GM21529 (cell line): ENCODE measurements at regions not wholly inside any gene's neighbourhood (a gene's known extent, or its start where the extent isn't known, plus 50 kb on each side); places are given as distances from the start of the nearest gene placed in this dataset.

Experiments used
- ATAC-seq: cut with Tn5 transposase; IDR thresholded peaks from one replicate; pipeline ENCODE4 v1.9.1; 2021; ENCODE audit not compliant: unreplicated experiment

DNA sequence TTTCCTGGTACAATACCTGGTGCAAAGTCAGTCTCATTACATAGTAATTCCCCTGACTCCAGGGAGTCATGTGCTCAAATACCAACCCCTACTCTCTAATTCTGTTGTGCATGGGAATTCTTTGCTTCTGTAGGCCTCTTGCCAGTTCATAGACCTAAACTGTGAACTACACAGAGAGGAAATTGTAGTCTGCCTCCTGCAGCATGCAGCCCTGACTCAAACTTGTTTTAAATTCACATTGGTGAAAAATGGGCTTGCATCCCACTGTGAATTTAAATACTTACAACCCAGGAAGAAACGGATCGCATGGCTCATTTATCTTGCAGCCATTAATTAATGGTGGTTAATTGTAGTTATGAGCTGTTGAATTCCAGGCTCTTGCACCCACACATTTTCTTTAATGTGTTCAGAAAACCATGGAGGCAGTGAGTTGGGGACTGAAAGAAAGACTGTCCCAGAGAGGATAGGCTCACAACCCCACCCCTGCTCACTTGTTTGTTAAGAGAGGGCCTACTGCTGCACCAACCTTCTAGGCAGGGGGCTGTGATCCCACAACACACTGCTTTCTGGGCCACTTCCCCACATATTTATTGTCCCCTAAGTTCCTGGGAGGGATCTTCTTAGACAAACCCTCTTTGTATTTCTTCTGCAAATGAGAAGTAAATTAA is 579.1 kb downstream of the DHX35 start:
- ATAC-seq, result no peak

DNA sequence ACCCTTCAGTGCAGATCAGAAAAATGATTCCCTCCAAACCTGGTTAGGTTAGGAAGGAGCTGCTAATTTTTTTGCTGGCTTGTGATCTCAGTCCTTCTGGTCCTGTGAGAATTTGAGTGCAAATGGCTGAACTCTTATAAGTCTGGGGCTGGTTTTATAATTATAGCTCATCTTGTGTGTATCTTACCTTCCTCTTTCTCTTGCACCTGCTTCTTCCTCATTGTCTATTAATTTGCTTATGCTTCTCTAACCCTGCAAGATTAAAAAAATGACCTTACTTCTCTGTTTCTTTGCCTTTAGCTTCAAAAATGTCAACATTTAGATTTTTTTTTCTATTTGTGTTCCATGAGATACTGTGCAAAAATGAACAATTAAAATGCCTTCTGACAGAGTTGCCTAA is 576.2 kb downstream of the DHX35 start:
- no peak for ATAC-seq

DNA sequence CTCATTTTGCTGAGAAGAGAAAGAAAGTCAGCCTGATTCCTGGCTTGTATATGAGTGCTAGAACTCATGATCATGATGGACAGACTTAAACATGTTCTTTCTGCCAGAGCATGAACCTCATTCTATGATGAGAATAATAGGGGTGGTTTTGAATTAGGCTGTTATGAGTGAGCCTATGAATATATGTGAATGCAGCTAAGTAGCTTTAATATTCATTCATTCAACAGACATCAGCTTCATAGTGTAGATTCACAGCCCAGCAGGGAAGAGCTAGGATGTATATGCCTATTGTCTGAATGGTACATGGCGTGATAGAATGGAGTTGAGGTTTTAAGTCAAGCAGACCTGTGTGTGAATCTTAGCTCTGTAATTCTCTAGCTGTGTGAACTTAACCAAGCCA is 573.2 kb downstream of the DHX35 start:
- no peak for ATAC-seq

DNA sequence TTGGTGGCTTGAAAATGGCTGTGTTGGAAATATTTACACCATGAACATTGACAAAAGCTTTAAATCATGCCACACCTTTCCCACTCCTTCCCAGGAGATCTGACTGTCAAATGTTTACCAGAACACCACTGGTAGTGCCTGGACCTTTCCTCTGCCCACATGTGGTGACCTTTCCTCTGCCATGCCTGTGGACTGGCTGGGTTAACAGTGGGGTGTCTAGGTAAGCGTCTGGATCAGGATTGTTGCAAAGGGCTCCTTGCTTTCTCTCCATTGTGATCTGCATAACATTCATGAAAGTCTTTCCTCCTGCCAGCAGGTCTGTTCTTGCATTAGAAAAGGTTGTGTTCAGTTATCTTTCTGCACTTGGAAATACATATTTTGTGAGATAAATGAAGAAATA is 572.7 kb downstream of the DHX35 start:
- no peak for ATAC-seq

DNA sequence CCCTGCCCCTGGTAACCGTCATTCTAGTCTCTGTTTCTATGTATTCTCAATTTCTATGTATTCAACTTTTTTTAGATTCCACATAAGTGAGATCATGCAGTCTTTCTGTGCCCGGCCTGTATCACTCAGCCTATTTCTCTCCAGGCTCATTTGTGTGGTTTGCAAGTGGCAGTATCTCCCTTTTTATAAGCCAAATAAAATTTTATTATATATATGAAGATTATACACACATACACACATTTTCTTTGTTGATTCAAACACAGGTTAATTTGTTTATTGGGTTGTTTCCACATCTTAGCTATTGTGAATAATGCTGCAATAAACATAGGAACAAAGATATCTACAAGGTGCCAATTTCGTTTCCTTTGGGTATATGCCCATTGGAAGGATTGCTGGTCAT is 571.7 kb downstream of the DHX35 start:
- ATAC-seq, result no peak

DNA sequence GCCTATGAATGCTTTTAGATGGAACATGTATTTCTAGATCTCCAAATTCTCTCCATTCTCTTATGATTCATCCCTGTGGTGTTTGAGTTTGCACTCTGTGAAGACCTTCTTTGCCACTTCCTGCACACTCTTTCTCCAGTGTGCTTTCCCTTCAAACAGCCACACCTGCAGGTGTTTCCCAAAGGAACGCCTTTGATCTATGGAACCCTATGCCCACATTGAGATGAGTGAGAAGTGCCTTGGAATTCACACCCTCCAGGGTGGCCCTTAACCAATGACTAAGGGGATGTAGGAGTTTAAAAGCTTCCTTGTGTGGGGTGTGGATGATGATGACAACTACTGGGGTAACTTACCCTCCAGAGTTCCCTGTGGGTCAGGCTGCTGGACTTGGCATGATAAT is 570.1 kb downstream of the DHX35 start:
- ATAC-seq, result no peak

DNA sequence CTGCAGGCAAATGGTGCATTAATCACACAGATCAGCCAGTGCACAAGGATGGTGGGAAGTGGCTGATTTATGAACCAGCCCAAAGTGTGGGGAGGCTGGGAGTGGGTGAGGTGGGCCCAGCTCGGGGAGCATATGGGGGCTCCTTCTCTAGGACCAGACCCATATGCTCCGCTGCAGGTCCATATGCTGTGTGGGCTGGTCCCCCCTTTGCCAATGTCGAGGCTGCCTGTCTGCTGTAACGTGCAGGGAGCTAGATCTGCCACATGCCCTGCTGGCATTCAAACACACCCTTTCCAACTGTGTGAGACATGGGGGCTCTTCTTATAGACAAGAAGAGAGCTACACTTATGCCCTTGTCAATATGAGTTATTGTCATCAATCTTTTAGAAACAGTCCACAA is 566.3 kb downstream of the DHX35 start:
- ATAC-seq, result no peak

DNA sequence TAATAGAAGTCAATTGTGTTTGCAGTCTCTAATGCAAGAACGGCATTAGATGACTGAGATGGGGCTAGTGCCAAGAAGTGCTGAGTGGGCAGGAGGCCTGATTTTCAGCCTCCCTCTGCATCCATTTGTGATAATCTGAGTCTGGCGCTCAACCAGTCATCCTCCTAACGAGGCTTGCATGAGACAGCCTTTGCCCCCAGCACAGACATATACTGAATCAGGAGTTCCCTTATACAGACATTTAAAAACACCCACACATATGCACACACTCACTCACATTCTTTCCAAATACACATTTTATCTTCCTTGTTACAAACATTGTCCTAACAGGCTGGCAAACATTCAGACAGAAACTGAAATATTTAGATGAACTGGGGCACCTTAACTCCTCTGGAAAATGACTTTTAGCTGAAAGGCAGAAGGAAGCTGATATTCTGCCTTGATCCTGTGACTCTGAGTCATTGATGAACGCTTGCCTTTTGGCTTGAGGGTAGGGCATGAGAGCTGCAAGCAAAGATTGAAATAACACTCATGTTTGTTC is 562.3 kb downstream of the DHX35 start:
- no peak for ATAC-seq

DNA sequence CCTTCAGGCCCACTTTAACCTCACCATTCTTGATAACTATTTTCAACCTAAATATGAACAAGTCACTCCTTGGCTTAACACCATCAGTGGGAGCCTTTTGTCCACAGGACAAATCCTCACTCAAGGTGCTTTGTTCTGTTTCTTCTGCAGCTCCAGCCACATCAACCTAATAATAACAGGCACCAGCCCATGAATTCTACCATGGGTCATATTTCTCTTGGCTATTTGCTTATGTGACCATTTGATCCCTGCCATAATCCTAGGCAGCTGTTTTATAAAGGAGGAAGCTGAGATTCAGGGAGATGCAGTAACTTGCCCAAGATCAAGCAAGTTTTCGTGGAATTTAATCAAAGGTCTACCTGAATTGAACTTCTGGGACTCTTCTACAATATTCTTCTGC is 561.3 kb downstream of the DHX35 start:
- ATAC-seq, result no peak

DNA sequence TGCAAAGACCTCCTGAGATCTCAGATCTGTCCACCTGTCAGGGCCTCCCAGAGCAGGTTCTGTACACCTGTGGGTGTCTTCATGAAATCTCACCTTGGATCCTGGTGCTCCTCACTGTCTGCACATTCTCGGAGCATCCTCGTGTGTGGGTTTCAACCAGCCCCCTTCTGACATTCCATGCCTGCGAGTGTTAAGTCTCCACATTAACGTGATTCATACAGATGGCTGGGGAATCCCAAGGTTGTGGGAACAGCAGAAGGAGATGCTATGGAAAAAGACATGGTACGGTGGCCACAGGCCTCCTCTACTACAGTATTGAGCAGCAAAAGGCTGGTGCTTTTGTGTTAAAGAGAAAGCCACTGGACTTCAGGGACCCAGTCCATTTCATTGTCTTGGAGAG is 556.5 kb downstream of the DHX35 start:
- no peak for ATAC-seq

DNA sequence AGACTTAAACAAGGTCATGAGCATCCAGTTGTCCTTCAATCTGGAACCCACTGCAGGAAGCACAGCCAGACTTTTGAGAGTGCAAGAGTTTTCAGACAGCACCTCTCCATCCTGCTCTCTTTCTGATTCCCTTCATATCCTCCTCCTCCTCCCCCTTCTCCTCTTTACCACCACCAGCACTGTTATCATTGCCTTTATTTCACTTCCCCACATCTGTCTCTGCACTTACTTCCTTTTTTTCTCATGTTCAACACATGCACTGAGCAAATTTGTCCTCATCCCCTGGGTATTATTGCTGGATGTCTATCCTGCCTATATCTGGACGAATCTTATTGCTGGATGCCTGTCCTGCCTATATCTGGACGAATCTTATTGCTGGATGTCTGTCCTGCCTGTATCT is 554.8 kb downstream of the DHX35 start:
- no peak for ATAC-seq

DNA sequence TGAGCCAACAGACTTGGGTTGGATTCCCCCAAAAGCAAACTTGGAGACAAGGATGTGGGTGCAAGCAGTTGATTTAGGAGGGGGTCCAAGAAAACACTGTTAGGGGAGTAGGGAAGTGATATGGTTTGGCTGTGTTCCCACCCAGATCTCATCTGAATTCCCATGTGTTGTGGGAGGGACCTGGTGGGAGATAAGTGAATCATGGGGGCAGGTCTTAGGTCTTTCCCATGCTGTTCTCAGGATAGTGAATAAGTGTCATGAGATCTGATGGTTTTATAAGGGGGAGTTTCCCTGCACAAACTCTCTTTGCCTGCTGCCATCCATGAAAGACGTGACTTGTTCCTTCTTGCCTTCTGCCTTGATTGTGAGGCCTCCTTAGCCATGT is 542.6 kb downstream of the DHX35 start:
- no peak for ATAC-seq

DNA sequence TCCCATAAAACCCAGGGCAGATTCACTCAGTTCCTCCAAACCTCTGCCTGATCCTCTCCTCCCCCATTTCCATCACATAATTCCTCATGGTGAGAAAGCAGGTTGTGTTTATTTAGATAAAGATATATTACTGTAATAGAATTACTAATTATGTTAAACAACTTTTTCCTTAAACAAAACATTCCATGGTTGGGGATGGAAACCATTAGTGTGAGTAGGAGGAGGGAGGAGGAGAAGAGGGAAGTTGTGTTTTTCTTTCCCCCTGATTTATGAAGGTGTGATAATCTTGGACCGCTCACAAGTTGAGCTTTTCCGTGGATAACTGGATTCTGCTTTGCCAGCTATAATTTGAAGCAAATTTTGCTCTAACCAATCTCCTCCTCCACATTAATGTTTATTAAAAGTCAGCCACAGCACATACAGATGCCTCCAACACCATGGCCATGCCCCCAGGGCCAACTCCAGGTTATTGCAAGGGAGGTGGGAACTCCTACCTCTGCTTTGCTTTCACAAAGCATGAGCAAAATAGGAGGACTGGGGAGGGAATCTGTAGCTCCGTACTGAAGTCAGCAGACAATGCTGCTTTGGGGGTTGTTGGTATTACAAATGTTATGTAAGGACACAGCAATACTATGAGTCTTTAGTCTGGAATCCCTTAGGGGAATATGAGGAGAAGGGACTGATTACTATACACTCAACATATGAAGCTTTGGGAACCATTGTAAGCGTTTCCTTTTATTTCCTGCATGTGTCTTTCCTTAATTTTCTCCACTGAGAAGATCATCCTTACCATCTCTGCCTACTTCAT is 542.0 kb downstream of the DHX35 start:
- no peak for ATAC-seq

DNA sequence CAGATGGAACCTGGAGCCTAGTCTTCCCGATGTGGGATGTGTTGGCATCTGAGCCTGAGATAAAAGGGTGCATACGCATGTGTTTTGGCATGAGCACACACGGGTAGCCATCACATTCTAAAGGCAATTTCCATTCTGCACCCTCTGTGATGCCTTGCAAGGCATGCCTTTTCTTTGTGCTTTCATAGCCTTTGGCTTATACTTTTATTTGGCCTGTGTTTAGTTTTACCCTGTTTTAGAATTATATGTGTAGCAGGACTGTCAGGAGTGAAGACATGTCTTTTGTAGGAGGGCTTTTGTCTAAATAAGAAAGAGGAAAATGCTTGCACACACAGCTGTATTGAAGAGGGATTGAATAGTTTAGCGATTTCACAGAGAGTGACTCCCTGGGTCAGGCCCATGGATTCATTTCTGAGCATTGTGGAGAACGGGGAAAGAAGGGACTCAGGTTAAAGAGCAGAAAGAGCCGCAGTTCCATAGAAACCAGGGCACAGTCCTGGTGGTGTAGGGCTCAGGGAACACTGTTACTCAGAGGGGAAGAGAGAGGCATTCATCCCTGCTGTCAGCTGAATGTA is 530.2 kb downstream of the DHX35 start:
- no peak for ATAC-seq

DNA sequence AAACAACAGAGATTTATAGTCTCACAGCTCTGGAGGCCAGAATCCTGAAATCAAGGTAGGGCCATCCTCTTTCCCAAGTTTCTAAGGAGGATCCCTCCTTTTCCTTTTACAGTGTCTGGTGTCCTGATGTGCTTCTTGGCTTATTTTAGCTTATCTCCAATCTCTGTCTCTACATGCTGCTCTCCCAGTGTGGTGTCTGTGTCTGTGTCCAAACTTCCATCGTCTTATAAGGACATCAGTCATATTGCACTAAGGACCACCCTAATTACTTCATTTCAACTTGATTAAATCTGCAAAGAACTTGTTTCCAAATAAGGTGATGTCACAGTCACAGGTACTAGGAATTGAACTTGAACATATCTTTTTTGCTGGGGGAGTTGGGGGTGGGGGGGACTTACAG is 529.6 kb downstream of the DHX35 start:
- no peak for ATAC-seq

DNA sequence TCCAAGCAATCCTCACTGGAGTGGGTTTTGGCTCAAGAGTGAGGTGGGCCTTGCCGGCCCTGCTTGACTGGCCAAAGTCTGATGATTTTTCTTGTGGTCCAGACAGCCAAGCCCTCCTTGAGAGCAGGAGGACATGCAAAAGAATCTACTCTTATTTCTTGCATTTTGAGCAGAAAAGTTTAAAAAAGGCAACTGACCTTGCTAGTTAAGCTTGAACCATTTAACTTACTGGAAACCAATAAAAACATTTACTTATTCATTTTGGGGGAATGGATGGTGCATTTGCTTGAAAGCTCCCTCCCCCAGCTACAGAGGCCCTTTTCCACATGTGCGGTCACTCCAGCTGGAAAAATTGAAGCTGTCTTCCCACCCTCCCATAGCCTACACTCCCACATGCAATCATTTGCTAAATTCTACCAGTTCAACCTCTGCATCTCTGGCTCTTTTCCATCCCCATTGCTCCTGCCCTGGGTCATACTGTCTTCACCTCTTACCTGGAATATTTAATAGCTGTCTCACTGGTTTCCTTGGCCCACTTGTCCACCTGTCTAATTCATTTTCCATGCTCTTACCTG is 527.9 kb downstream of the DHX35 start:
- ATAC-seq, result no peak

DNA sequence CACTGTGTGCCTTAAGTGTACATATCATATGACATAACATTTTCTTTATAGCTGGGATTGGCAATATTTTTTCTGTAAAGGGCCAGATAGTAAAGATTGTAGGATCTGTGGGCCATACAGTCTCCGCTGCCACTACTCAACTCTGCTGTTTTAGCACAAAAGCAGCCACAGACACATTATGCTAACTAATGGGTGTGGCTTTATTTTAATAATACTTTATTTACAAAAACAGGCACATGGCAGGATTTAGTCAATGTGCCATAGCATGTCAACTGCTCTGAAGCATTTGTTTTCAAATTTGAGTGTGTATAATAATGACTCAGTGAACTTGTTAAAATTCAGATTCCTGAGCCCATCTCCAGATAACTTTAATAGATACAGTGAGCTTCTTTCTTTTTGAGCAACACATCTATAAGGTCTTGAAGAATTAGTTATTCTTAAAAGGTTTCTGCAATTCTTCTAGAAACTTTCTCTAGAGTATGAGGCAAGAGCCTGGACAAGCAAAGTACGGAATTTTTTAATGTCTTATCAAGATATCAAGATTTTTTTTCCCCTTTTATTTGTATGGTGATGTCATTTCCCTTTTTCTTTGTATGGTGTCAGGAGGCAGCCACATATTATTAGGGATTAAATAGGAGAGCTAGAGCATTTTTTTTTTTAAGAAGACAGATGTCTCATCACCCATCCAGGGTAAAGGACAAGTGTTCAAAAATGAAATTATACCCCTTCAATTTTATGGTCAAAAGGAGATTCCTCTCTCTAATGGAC is 518.3 kb downstream of the DHX35 start:
- ATAC-seq, result no peak

DNA sequence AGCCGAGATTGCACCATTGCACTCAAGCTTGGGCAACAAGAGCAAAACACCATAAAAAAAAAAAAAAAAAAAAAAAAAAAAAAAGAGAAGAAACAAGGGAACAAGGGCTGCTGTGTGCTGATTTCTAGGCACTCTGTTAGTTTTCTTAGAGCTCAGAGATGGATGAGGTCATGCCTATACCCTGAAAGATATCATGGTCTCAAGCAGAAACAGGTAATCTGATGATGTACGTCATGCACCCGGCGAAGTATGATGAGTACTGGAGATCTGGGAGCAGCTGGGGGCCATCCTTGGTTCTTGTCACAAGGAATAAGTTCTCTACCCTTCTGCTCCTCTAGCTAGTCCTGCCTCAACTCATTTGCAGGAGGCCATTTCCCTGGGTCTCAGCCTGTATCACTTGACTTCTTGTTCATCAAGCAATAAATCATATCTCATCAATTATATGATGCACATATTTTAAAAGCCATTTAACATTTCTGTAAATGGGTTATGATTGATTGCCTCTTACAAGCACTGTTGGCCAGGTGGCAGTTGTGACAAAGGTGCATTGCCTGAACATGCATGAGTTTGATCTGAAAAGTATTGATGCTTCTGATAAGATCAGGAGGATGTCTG is 517.2 kb downstream of the DHX35 start:
- no peak for ATAC-seq

DNA sequence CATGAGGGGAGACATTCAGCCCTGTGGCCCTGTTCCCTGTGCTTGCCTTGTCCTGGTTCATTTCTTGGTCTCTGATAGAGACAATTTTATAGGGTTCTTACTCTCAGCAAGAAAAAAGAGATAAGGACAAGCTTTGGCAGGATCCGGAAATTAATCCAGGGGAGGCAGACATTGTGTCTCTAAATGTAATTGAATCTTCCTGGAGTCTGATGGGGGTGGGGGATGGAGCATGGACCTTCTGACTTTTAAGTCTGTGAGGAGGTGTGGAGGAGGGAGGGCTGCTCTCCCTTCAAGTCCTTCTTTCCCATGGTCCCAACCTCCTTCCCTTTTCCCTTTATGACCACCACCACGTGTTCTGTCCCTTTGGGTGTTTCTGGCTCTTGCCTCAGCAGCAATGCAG is 512.7 kb downstream of the DHX35 start:
- no peak for ATAC-seq

DNA sequence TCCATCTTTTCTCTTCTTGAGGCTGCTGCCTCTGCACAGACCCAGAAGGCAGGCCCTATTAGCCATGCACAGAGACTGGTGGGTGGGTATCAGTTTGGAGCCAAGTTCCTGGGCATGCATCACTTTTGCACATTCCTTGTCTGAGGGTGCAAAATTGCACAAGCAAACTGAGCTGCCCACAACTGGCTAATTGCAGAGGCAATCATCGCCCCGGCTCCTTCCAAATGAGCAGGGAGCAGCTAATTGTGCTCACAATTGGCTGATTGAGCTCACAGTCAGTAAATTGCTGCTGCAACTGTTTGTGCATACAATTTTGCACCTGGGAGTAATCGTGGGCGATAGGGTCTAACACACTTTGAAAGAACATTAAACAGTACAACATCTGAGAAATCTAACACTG is 511.4 kb downstream of the DHX35 start:
- ATAC-seq, result no peak

DNA sequence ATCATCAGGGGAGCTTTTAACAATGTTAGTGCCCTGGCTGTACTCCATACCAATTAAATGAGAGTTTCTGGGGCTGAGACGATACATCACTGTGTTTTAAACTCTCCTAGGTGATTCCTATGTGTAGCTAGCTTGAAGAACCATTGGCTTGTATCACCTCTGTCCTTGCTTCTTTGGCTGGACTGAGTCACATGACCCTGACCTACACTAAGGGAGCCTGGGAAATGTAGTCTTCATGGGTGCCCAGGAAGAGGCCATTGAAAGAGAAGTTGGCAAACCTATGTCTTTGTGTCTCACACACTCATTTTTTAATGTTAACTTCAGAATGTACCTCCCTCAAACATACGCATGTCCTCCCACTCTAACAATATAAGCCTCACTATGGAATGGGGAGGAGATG is 506.6 kb downstream of the DHX35 start:
- ATAC-seq, result no peak
